ENCODE measurements at regions not wholly inside any gene's neighbourhood (a gene's known extent, or its start where the extent isn't known, plus 50 kb on each side); places are given as distances from the start of the nearest gene placed in this dataset.
"Not testable (repeated sequence)": the region's sequence is repeated elsewhere in the genome, so short reads cannot be mapped to it uniquely, and the experiment has no call there.

- H3K27me3 ChIP-seq; H3K9me3 ChIP-seq; H3K27ac ChIP-seq; intact Hi-C loops (cut with DNase I); H3K36me3 ChIP-seq; H3K4me1 ChIP-seq; DNase-seq; H3K4me3 ChIP-seq: not testable (repeated sequence)
- WGBS, 2 donors: 78 to 86% methylated on average over 2 of the region's 6 CpGs
Measured at GRCh38 chr1:206408371-206409288, 61.6 kb upstream of the IKBKE start.

- DNase-seq: no peak
- intact Hi-C loops (cut with DNase I): no loop called here
- Histone ChIP-seq H3K9me3 (no peaks in the 10 kb centered on the region), H3K27ac (no peak overlapping the region), H3K36me3 (peaks cover 0 to 33% (median 0%) of the 10 kb centered on the region in 3 donors), H3K27me3 (no peaks in the 10 kb centered on the region), H3K4me3 (no peak overlapping the region), H3K4me1 (peaks cover 0 to 7% (median 0%) of the 10 kb centered on the region in 3 donors)
- 85 to 86% methylated on average over 2 to 3 of the region's 3 CpGs for WGBS, 2 donors
- TF ChIP-seq CTCF (IDR thresholded peaks at IDR 0.05): no peak
- TF ChIP-seq POLR2A (IDR thresholded peaks at IDR 0.05): no peak
Measured at GRCh38 chr1:206411321-206411720, 59.0 kb upstream of the IKBKE start.

- no peaks in the 10 kb centered on the region for H3K9me3 ChIP-seq
- 45% methylated on average over 5 to 6 of the region's 6 CpGs for WGBS, 2 donors
- no peak for TF ChIP-seq CTCF (IDR thresholded peaks at IDR 0.05)
- TF ChIP-seq POLR2A (IDR thresholded peaks at IDR 0.05): no peak
- intact Hi-C loops (cut with DNase I): no loop called here
- no peak for DNase-seq
- H3K27ac ChIP-seq: peak overlapping the region in 1 of 4 donors; percentile 17
- H3K36me3 ChIP-seq: peaks cover 0 to 78% (median 5%) of the 10 kb centered on the region in 3 donors
- H3K4me3 ChIP-seq: no peak overlapping the region
- peaks cover 0 to 19% (median 0%) of the 10 kb centered on the region in 3 donors for H3K4me1 ChIP-seq
- H3K27me3 ChIP-seq: no peaks in the 10 kb centered on the region
Measured at GRCh38 chr1:206415942-206416341, 54.3 kb upstream of the IKBKE start.

- H3K27me3 ChIP-seq: no peaks in the 10 kb centered on the region
- TF ChIP-seq CTCF (IDR thresholded peaks at IDR 0.05): no peak
- TF ChIP-seq POLR2A (IDR thresholded peaks at IDR 0.05): no peak
- peaks cover 0 to 19% (median 0%) of the 10 kb centered on the region in 3 donors for H3K4me1 ChIP-seq
- intact Hi-C loops (cut with DNase I): no loop called here
- DNase-seq: no peak
- peaks cover 0 to 99% (median 5%) of the 10 kb centered on the region in 3 donors for H3K36me3 ChIP-seq
- 92 to 98% methylated on average over 7 of the region's 7 CpGs for WGBS, 2 donors
- H3K4me3 ChIP-seq: no peak overlapping the region
- H3K27ac ChIP-seq: no peak overlapping the region
- H3K9me3 ChIP-seq: no peaks in the 10 kb centered on the region
Measured at GRCh38 chr1:206417774-206418614, 52.3 kb upstream of the IKBKE start.

- intact Hi-C loops (cut with DNase I): no loop called here
- H3K4me1 ChIP-seq: peaks cover 0 to 19% (median 0%) of the 10 kb centered on the region in 3 donors
- no peaks in the 10 kb centered on the region for H3K27me3 ChIP-seq
- 90 to 93% methylated on average over 2 of the region's 2 CpGs for WGBS, 2 donors
- peaks cover 0 to 99% (median 5%) of the 10 kb centered on the region in 3 donors for H3K36me3 ChIP-seq
- no peak for DNase-seq
- no peak overlapping the region for H3K27ac ChIP-seq
- H3K9me3 ChIP-seq: no peaks in the 10 kb centered on the region
- TF ChIP-seq CTCF (IDR thresholded peaks at IDR 0.05): no peak
- no peak for TF ChIP-seq POLR2A (IDR thresholded peaks at IDR 0.05)
- no peak overlapping the region for H3K4me3 ChIP-seq
Measured at GRCh38 chr1:206419250-206419649, 51.0 kb upstream of the IKBKE start.
